Neural cell (in vitro differentiated cells): ENCODE measurements at regions not wholly inside any gene's neighbourhood (a gene's known extent, or its start where the extent isn't known, plus 50 kb on each side); places are given as distances from the start of the nearest gene placed in this dataset.

Experiments
- H2AFZ ChIP-seq: fragments of 200-600, 300-800 bp; sonication (generic), shearing (Covaris generic); 2 replicates; pipeline ENCODE4 v1.6.0; 2014; ENCODE audit warnings: low read depth, mild to moderate bottlenecking, antibody characterized with exemption, low read length, moderate library complexity
- H3F3A ChIP-seq: fragments of 200-600 bp; shearing (Covaris generic); 2 replicates; pipeline ENCODE4 v1.6.1; 2016; ENCODE audit warnings: mild to moderate bottlenecking, moderate library complexity, mixed read lengths, antibody characterized with exemption, low read length; ENCODE audit not compliant: insufficient read depth, poor library complexity, severe bottlenecking
- H3K27ac ChIP-seq: fragments of 200-600, 300-800 bp; sonication (generic), shearing (Covaris generic); 2 replicates; pipeline ENCODE4 v1.5.1; 2014; ENCODE audit warnings: mild to moderate bottlenecking, low read length, moderate library complexity
- H3K27me3 ChIP-seq: fragments of 300-800, 200-600 bp; sonication (generic), shearing (Covaris generic); 2 replicates; pipeline ENCODE4 v1.6.0; 2014; ENCODE audit warnings: mild to moderate bottlenecking, low read depth, low read length, moderate library complexity; ENCODE audit not compliant: insufficient read depth
- H3K36me3 ChIP-seq: fragments of 300-800, 200-600 bp; sonication (generic), shearing (Covaris generic); 2 replicates; pipeline ENCODE4 v1.5.1; 2014; ENCODE audit warnings: mild to moderate bottlenecking, antibody characterized with exemption, low read length, moderate library complexity; ENCODE audit not compliant: insufficient read depth
- H3K4me2 ChIP-seq: fragments of 300-800, 200-600 bp; sonication (generic), shearing (Covaris generic); 2 replicates; pipeline ENCODE4 v1.6.0; 2014; ENCODE audit warnings: mild to moderate bottlenecking, low read length
- H3K4me3 ChIP-seq: fragments of 300-800, 200-600 bp; sonication (generic), shearing (Covaris generic); 2 replicates; pipeline ENCODE4 v1.5.1; 2014; ENCODE audit warnings: mild to moderate bottlenecking, low read length, moderate library complexity
- H3K79me2 ChIP-seq: fragments of 200-600 bp; shearing (Covaris generic); replicated peaks from 2 replicates; pipeline ENCODE4 v1.6.0; 2014; ENCODE audit warnings: mild to moderate bottlenecking, low read length, moderate library complexity; ENCODE audit not compliant: insufficient read depth
- H3K9ac ChIP-seq: fragments of 300-800, 200-600 bp; sonication (generic), shearing (Covaris generic); 2 replicates; pipeline ENCODE4 v1.6.1; 2016; ENCODE audit warnings: mild to moderate bottlenecking, low read length, mixed read lengths
- H3K9me2 ChIP-seq: fragments of 200-600 bp; shearing (Covaris generic); 2 replicates; pipeline ENCODE4 v1.6.1; 2016; ENCODE audit warnings: mild to moderate bottlenecking, low read length, mixed read lengths; ENCODE audit not compliant: insufficient read depth
- H3K9me3 ChIP-seq: fragments of 200-600, 300-800 bp; sonication (generic), shearing (Covaris generic); 2 replicates; pipeline ENCODE4 v1.6.1; 2016; ENCODE audit warnings: mild to moderate bottlenecking, mixed run types, low read length, moderate library complexity, mixed read lengths
- H4K20me1 ChIP-seq: fragments of 200-600 bp; shearing (Covaris generic); 2 replicates; pipeline ENCODE4 v1.6.1; 2016; ENCODE audit warnings: mild to moderate bottlenecking, mixed run types; ENCODE audit not compliant: insufficient read depth
- CTCF ChIP-seq: fragments of 450-650 bp; IDR thresholded peaks from 2 replicates; pipeline ENCODE4 v1.5.1; 2014; ENCODE audit warnings: antibody characterized with exemption, mild to moderate bottlenecking, moderate library complexity; ENCODE audit not compliant: poor library complexity, severe bottlenecking
- EP300 ChIP-seq: fragments of 450-650 bp; conservative IDR thresholded peaks from 2 replicates; pipeline ENCODE4 v1.6.1; 2014; ENCODE audit warnings: antibody characterized with exemption, mild to moderate bottlenecking, moderate library complexity; ENCODE audit not compliant: poor library complexity, severe bottlenecking
- EZH2 ChIP-seq: fragments of 200-600, 300-800 bp; shearing (Covaris generic), sonication (generic); IDR thresholded peaks from 2 replicates; pipeline ENCODE4 v1.6.1; 2014; ENCODE audit warnings: antibody characterized with exemption, low read length, borderline replicate concordance, mild to moderate bottlenecking; ENCODE audit not compliant: insufficient read depth, poor library complexity, severe bottlenecking
- MXI1 ChIP-seq: fragments of 450-650 bp; conservative IDR thresholded peaks from 2 replicates; pipeline ENCODE4 v1.6.1; 2014; ENCODE audit warnings: antibody characterized with exemption, mild to moderate bottlenecking; ENCODE audit not compliant: poor library complexity, severe bottlenecking
- POLR2AphosphoS5 ChIP-seq: IDR thresholded peaks from 2 replicates; pipeline ENCODE4 v1.6.1; 2012
- RAD21 ChIP-seq: fragments of 450-650 bp; conservative IDR thresholded peaks from 2 replicates; pipeline ENCODE4 v1.6.1; 2014; ENCODE audit warnings: antibody characterized with exemption, mild to moderate bottlenecking, moderate library complexity
- REST ChIP-seq: IDR thresholded peaks from 2 replicates; pipeline ENCODE4 v1.6.1; 2012; ENCODE audit warnings: borderline replicate concordance
- SMC3 ChIP-seq: fragments of 450-650 bp; conservative IDR thresholded peaks from 2 replicates; pipeline ENCODE4 v1.6.1; 2014; ENCODE audit warnings: antibody characterized with exemption, mild to moderate bottlenecking, moderate library complexity; ENCODE audit not compliant: poor library complexity
- TAF1 ChIP-seq: IDR thresholded peaks from 2 replicates; pipeline ENCODE4 v1.6.1; 2012; ENCODE audit warnings: low read depth

GRCh38 chr4:186887291-186887700 is 163.6 kb upstream of the FAT1 start:
- H3K36me3 ChIP-seq: no peaks in the 10 kb centered on the region
- H3K4me2 ChIP-seq: peak overlapping the region; percentile 71
- H3K27ac ChIP-seq: peak overlapping the region; percentile 44
- H4K20me1 ChIP-seq: no peaks in the 10 kb centered on the region
- no peaks in the 10 kb centered on the region for H3K27me3 ChIP-seq
- TF ChIP-seq EP300 (no peak), EZH2 (no peak), POLR2AphosphoS5 (no peak), TAF1 (no peak), CTCF (no peak), REST (no peak), RAD21 (no peak), SMC3 (no peak), MXI1 (no peak)
- H3K9me2 ChIP-seq: no peaks in the 10 kb centered on the region
- no peaks in the 10 kb centered on the region for H3F3A ChIP-seq
- H3K79me2 ChIP-seq: peaks cover 21% of the 10 kb centered on the region
- peak overlapping the region; percentile 38 for H3K9ac ChIP-seq
- no peaks in the 10 kb centered on the region for H3K9me3 ChIP-seq
- H2AFZ ChIP-seq: no peak overlapping the region
- peak overlapping the region; percentile 67 for H3K4me3 ChIP-seq

- H2AFZ ChIP-seq: peak overlapping the region; percentile 30
- H3K36me3 ChIP-seq: no peaks in the 10 kb centered on the region
- H3F3A ChIP-seq: no peaks in the 10 kb centered on the region
- TF ChIP-seq RAD21 (no peak), POLR2AphosphoS5 (no peak), TAF1 (no peak), CTCF (no peak), REST (no peak), EP300 (no peak), EZH2 (no peak), MXI1 (no peak), SMC3 (no peak)
- H4K20me1 ChIP-seq: no peaks in the 10 kb centered on the region
- peak overlapping the region; percentile 67 for H3K4me3 ChIP-seq
- H3K27me3 ChIP-seq: no peaks in the 10 kb centered on the region
- H3K9me2 ChIP-seq: no peaks in the 10 kb centered on the region
- peak overlapping the region; percentile 44 for H3K27ac ChIP-seq
- peaks cover 21% of the 10 kb centered on the region for H3K79me2 ChIP-seq
- peak overlapping the region; percentile 38 for H3K9ac ChIP-seq
- H3K9me3 ChIP-seq: no peaks in the 10 kb centered on the region
- H3K4me2 ChIP-seq: peak overlapping the region; percentile 71
Observed at GRCh38 chr4:186887752-186888151, 164.1 kb upstream of the FAT1 start.
